Caco-2 (cell line): ENCODE measurements at regions not wholly inside any gene's neighbourhood (a gene's known extent, or its start where the extent isn't known, plus 50 kb on each side); places are given as distances from the start of the nearest gene placed in this dataset.
"Not testable (repeated sequence)": the region's sequence is repeated elsewhere in the genome, so short reads cannot be mapped to it uniquely, and the experiment has no call there.

ENCODE experiments used
- BruUV-seq: library from RNA; stranded (reverse); fragments of 400-500 nt; replicated peaks from 2 replicates; lab custom pipeline; 2021; lab: Mats Ljungman, UMichigan
- CTCF ChIA-PET: fragments of 300-600 bp; sonication (Branson Sonifier 250); formaldehyde crosslinking; loops from one replicate; lab custom pipeline; 2022; ENCODE audit warnings: antibody characterized with exemption; lab: Charles Lee
- POLR2A ChIA-PET: fragments of 300-600 bp; sonication (Branson Sonifier 250); formaldehyde crosslinking; loops from one replicate; lab custom pipeline; 2022; ENCODE audit warnings: antibody characterized with exemption; lab: Charles Lee
- DNase-seq, 2 experiments: peaks; one replicate each; pipeline versions ENCODE4 v3.0.0 to v3.0.0-alpha.2; 2020 to 2022
- H3K27me3 ChIP-seq: replicated peaks from 2 replicates; pipeline ENCODE4 v1.6.0; 2011; ENCODE audit warnings: low read length; ENCODE audit not compliant: control insufficient read depth, insufficient read depth
- H3K36me3 ChIP-seq: 2 replicates; pipeline ENCODE4 v1.5.1; 2011; ENCODE audit warnings: low read length; ENCODE audit not compliant: control insufficient read depth, insufficient read depth
- H3K4me1 ChIP-seq: fragments of 250-450 bp; sonication (Bioruptor Pico); 2 replicates; pipeline ENCODE4 v1.5.1; 2020; ENCODE audit warnings: mild to moderate bottlenecking
- H3K4me3 ChIP-seq: 2 replicates; pipeline ENCODE4 v1.5.1; 2011; ENCODE audit warnings: low read depth, mild to moderate bottlenecking, control low read depth, low read length
- H3K9me3 ChIP-seq: fragments of 250-450 bp; sonication (Bioruptor Pico); 2 replicates; pipeline ENCODE4 v1.5.1; 2020; ENCODE audit warnings: mild to moderate bottlenecking, moderate library complexity
- H3K27ac Mint-ChIP-seq: one replicate; pipeline ENCODE4 v1.8.0; 2022; ENCODE audit warnings: mixed read lengths; ENCODE audit not compliant: unreplicated experiment
- H3K27me3 Mint-ChIP-seq: one replicate; pipeline ENCODE4 v1.8.0; 2022; ENCODE audit warnings: mixed read lengths; ENCODE audit not compliant: insufficient read depth, unreplicated experiment
- H3K36me3 Mint-ChIP-seq: one replicate; pipeline ENCODE4 v1.8.0; 2022; ENCODE audit warnings: mild to moderate bottlenecking, mixed read lengths; ENCODE audit not compliant: insufficient read depth, unreplicated experiment
- H3K4me1 Mint-ChIP-seq: one replicate; pipeline ENCODE4 v1.8.0; 2022; ENCODE audit warnings: low read depth, mixed read lengths; ENCODE audit not compliant: unreplicated experiment
- H3K4me3 Mint-ChIP-seq: one replicate; pipeline ENCODE4 v1.8.0; 2022; ENCODE audit warnings: mild to moderate bottlenecking, moderate library complexity, mixed read lengths; ENCODE audit not compliant: unreplicated experiment
- H3K9me3 Mint-ChIP-seq: one replicate; pipeline ENCODE4 v1.8.0; 2022; ENCODE audit warnings: mixed read lengths; ENCODE audit not compliant: unreplicated experiment
- CTCF ChIP-seq, 2 experiments: fragments of 200-600 bp in 1 of 2; IDR thresholded peaks; 1 replicate in 1 of 2; 2 replicates in 1 of 2; pipeline versions ENCODE4 v1.5.1 to v1.8.0; 2011 to 2022; ENCODE audit warnings: antibody characterized with exemption in 1 of 2, control low read depth in 1 of 2, inconsistent platforms in 1 of 2, low read depth in 1 of 2, low read length in 1 of 2, mild to moderate bottlenecking in 1 of 2, moderate library complexity in 1 of 2; ENCODE audit not compliant: insufficient read depth in 1 of 2, severe bottlenecking in 1 of 2, unreplicated experiment in 1 of 2
- intact Hi-C: fragments of 100-400 bp; cut with micrococcal nuclease; formaldehyde crosslinking; loops from one replicate; pipeline ENCODE4 v1.10.0; 2022; ENCODE audit not compliant: unreplicated experiment

- intact Hi-C loops, result no loop called here
- CTCF ChIA-PET, result no interaction called here
- Histone ChIP-seq H3K36me3 (no peaks in the 10 kb centered on the region), H3K27me3 (no peaks in the 10 kb centered on the region), H3K9me3 (peaks cover 13% of the 10 kb centered on the region), H3K4me1 (peaks cover 8% of the 10 kb centered on the region; the same call in 1 of the 2 replicates), H3K4me3 (no peak overlapping the region)
- BruUV-seq, result no TSS peak
- Mint-ChIP-seq H3K36me3 (no peaks in the 10 kb centered on the region), H3K27me3 (no peaks in the 10 kb centered on the region), H3K27ac (no peak overlapping the region), H3K4me1 (peaks cover 10% of the 10 kb centered on the region), H3K9me3 (no peaks in the 10 kb centered on the region), H3K4me3 (no peak overlapping the region)
- TF ChIP-seq CTCF (IDR thresholded peaks at IDR 0.05; ENCODE audit: insufficient read depth in 1 of 2, low read depth in 1 of 2, low read length in 1 of 2, severe bottlenecking in 1 of 2, unreplicated experiment in 1 of 2), result no peak
- POLR2A ChIA-PET, result no interaction called here
- no peak for DNase-seq
Observed at GRCh38 chr6:6951355-6951754, 156.4 kb upstream of the RREB1 start.

GRCh38 chr6:6952484-6952883, 155.3 kb upstream of the RREB1 start:
- Mint-ChIP-seq H3K27me3 (no peaks in the 10 kb centered on the region), H3K36me3 (no peaks in the 10 kb centered on the region), H3K27ac (no peak overlapping the region), H3K4me1 (peaks cover 9% of the 10 kb centered on the region), H3K4me3 (no peak overlapping the region), H3K9me3 (no peaks in the 10 kb centered on the region)
- intact Hi-C loops, result no loop called here
- Histone ChIP-seq H3K4me3 (no peak overlapping the region), H3K27me3 (no peaks in the 10 kb centered on the region), H3K36me3 (no peaks in the 10 kb centered on the region), H3K4me1 (no peaks in the 10 kb centered on the region), H3K9me3 (peaks cover 13% of the 10 kb centered on the region)
- TF ChIP-seq CTCF (IDR thresholded peaks at IDR 0.05; ENCODE audit: insufficient read depth in 1 of 2, low read depth in 1 of 2, low read length in 1 of 2, severe bottlenecking in 1 of 2, unreplicated experiment in 1 of 2), result no peak
- no peak for DNase-seq
- CTCF ChIA-PET, result no interaction called here
- POLR2A ChIA-PET, result no interaction called here
- BruUV-seq, result no TSS peak

DNA sequence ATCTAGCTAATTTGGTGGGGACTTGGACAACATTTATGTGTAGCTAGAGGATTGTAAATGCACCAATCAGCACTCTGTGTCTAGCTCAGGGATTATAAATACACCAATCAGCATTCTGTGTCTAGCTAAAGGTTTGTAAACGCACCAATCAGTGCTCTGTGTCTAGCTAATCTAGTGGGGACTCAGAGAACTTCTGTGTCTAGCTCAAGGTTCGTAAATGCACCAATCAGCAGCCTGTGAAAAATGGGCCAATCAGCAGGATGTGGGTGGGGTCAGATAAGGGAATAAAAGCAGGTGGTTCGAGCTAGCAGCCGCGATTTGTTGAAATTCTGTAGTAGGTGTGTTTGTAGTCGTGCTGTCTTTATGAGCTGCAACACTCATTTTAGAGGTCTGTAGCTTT, 154.8 kb upstream of the RREB1 start:
- H3K36me3 ChIP-seq, DNase-seq, H3K27me3 ChIP-seq, POLR2A ChIA-PET, H3K36me3 Mint-ChIP-seq, CTCF ChIA-PET, BruUV-seq, H3K4me1 Mint-ChIP-seq, H3K4me3 Mint-ChIP-seq, H3K27me3 Mint-ChIP-seq, H3K27ac Mint-ChIP-seq, H3K4me3 ChIP-seq, intact Hi-C loops, H3K4me1 ChIP-seq, H3K9me3 Mint-ChIP-seq: not testable (repeated sequence)
- peaks cover 13% of the 10 kb centered on the region for H3K9me3 ChIP-seq
